Suppressor macrophage (primary cell): ENCODE measurements at regions not wholly inside any gene's neighbourhood (a gene's known extent, or its start where the extent isn't known, plus 50 kb on each side); places are given as distances from the start of the nearest gene placed in this dataset.

Experiments
- DNase-seq, 4 experiments: peaks; one replicate each; pipeline ENCODE4 v3.0.0-alpha.2; 2020 to 2022

- DNase-seq = no peak
Observed at GRCh38 chr1:72918940-72919339, 636.6 kb upstream of the NEGR1 start.

DNA sequence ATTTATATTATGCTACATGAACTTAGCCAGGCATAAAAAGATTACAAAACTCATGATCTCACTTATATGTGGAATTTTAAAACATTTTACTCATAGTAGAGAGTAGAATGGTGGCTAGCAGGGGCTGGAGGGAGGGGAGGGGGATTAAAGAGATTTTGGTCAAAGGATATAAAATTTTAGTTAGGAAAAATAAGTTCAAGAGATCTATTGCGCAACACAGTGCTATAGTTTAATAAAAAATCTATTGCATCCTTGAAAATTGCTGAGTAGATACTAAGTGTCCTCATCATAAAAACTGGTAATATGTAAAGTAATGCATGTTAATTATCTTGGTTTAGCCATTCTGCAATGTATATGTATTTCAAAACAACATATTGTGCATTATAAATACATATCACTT lies 635.6 kb upstream of the NEGR1 start:
- no peak for DNase-seq

DNA sequence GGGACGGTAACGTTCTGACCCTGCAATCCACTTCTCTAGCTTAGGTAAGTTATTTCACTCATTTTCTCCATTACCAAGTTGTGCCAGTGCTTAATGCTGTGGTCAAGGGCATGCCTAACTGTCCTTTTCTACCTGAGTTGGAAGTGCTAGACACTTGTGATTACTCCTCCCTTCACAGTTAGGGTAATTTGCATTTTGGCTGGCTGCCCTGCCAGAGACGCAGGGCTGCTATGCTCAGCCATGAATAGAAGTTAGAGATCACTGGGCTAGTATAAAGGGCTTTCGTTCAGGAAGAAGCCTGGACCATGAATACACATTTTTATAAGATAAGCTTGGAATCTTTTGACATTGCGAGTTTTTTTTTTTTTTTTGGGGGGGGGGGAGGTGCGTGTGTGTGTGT lies 633.2 kb upstream of the NEGR1 start:
- DNase-seq = no peak

DNA sequence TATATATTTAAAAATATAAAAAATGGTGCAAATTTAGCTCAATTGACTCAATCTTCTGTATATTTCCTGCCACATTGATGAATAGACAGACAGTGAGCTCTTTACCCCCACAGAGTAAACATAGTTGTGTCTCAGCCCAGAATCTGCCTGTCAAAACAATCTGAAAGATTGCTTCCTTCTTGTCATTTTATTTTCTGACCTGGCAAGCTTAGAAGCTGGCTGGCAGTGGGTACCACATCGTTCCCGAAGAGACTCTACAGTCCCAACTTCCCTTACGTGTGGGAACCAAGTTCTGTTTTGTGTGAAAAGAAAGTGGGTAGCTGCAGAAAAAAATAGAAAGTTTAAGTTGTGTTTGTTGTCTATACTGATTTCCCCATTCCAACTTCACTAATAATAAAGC lies 629.3 kb upstream of the NEGR1 start:
- no peak for DNase-seq

- DNase-seq = no peak
Observed at GRCh38 chr1:72896256-72896655, 613.9 kb upstream of the NEGR1 start.

DNA sequence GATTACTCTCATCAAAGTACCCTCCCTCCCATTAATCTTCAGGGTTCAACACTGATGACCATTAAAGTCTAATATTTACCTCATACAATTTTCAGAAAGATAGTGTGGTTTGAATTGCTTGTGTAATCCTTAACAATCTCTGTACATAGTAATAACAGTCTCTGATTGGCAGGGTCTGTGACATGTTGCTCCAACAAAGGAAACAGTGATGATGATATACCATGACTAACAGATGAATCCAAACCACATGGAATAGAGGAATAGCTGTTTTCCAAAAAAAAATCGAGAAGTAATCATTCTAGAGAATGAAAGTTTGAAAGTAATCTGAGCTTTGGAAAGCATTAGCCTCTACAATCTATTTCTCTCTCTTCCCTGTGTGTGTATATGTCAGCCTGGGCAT lies 610.1 kb upstream of the NEGR1 start:
- no peak for DNase-seq

GRCh38 chr1:72891976-72892375 lies 609.6 kb upstream of the NEGR1 start:
- no peak for DNase-seq

DNA sequence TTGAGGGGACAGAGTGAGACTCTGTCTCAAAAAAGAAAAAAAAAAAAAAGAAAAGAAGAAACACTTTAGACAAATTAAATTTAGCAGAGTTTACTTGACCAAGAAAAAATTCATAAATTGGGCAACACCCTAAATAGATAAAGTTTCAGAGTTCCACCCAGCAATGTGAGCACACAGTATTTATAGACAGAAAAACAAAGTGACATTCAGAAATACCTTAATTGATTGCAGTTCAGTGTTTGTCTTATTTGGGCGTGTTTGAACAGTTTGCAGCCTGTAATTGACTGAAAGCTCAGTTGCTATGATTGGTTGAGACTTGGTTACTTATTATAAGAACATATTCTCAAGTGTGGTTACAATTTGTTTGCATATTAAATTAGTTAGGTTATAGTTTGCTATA lies 603.5 kb upstream of the NEGR1 start:
- no peak for DNase-seq

- no peak for DNase-seq
Observed at GRCh38 chr1:72885017-72885416, 602.7 kb upstream of the NEGR1 start.

DNA sequence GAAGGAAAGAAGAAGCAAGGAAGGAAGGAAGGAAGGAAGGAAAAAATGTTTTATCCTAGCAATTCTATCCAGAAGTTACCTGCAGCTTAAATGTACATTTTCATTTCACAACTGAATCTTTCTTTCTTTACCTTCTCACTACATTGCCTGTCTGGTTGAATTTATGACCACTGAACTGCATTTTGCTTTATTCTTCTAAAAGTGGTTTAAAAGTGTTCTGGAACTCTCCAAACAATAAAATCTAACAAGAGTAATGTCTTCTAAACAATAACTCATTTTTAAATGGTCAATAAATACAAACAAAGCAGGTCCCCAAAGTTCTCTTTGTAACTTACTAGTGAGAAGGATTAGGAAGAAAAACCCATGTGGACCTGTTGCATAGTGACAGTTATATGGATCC lies 587.5 kb upstream of the NEGR1 start:
- no peak for DNase-seq

- DNase-seq = no peak
Observed at GRCh38 chr1:72869441-72869840, 587.1 kb upstream of the NEGR1 start.

DNA sequence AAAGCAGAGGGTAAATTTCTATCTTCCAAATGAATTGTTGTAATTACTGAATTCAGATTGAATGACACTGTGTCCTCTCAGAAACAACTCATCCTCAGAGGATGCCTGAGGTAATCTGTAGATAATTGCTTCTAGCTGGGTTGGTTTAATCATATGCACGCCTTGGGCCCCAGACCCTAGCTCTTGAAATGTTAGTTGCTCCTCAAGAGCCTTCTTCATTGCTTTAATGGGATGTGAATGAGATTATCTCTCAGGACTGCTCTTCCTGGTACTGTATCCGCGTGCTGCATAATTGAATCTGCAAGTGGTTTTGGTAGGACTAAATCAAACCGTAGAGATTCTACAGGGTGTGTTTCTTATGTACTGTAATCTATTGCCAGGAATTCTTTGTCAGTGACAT lies 569.3 kb upstream of the NEGR1 start:
- no peak for DNase-seq

DNA sequence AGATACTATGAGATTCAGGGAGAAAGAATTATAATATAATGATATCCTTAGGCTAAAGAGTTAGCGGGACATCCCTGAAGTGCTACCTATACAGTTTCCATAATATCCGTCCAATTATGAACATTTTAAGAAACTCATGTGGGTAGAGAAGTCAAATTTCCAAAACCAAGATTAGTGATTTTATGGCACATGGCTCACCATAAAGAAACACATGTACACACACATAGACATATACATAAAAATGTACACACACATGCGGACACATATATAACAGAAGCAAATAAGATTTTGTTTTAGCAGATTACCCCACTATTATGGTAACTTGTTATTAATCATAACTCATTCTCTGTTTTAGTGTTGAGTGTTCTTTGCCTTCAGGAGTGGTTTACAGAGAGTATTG lies 566.7 kb upstream of the NEGR1 start:
- no peak for DNase-seq

GRCh38 chr1:72847651-72848050 lies 565.3 kb upstream of the NEGR1 start:
- DNase-seq = no peak

DNA sequence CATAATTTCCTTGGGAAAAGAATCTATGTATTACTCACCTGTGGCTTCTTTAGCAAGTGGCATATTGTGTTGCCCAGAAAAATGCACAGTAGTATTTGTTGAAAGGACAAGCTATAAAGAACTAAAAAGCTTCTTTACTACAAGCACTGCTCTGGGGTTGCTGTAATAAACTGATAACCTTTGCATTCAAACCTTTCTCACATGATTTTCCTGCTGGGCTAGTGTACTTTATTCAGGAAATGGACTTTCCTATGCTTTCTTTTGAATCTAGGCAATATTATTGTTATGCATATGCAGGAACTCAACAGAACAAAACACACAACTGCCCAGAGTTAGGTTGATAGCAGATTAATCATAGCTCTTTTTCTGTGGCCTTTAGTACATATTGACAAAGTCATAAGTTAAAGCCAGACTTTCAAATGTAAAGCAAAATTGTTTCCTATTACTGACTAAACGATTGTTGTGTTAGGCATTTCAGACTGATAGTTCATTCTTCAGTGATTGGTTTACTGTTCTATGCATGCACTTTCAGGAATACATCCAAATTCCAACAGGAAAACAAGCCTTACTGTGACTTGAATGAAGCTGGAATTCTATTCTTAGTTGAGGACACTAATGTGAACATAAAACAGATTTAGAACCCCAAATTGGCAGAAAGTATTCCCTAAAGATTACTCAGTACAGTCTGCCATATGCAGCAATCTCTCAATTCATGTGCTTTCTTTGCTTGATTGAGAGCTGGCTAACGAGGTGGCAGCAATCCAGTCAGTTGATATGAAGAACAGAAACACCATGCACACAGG lies 564.3 kb upstream of the NEGR1 start:
- DNase-seq = no peak

DNA sequence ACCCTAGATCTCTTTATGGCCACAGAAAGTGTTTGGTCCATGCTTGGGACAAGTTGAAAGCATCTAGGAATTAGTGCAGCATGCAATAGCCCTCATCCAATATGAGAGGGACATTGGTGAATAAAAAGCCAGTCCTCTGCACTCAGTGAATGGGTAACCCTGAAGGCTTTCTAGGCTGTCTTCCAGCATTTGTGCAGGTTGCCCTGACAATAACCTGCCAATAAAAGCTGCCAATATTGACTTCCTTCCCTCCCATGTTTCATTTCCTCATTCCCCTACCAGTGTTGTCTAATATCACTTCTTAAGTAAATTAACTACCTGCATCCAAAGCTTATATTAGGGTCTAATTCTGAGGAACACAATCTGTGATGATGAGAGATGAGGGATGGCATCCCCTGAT lies 563.6 kb upstream of the NEGR1 start:
- peak in 2 of 4 experiments; percentile 1 to 2 for DNase-seq

- DNase-seq = peak in 1 of 4 experiments; percentile 2
Observed at GRCh38 chr1:72845381-72845780, 563.0 kb upstream of the NEGR1 start.

- DNase-seq = no peak
Observed at GRCh38 chr1:72837781-72838180, 555.4 kb upstream of the NEGR1 start.

DNA sequence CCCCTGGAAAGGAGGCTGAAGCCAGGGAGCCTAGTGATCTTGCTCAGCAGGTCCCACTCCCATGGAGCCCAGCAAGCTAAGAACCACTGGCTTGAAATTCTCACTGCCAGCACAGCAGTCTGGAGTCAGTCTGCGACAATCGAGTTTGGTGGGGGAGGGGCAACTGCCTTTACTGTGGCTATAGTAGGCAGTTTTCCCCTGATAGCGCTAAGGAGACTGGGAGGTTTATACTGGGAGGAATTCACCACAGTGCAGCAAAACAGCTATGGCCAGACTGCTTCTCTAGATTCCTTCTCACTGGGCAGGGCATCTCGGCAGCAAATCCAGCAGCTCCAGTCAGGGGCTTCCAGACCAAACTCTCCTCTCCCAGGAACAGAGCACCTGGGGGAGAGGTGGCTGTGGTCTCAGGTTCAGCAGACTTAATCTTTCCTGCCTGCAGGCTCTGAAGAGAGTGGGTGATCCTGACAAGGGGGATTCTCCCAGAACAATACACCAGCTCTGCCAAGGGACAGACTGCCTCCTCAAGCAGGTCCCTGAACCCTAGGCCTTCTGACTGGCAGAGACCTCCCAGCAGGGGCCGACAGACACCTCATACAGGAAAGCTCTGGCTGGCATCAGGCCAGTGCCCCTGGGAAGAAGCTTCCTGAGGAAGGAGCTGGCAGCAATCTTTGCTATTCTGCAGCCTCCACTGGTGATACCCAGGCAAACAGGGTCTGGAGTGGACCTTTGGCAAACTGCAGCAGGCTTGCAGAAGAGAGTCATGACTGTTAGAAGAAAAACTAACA lies 548.5 kb upstream of the NEGR1 start:
- DNase-seq = no peak

DNA sequence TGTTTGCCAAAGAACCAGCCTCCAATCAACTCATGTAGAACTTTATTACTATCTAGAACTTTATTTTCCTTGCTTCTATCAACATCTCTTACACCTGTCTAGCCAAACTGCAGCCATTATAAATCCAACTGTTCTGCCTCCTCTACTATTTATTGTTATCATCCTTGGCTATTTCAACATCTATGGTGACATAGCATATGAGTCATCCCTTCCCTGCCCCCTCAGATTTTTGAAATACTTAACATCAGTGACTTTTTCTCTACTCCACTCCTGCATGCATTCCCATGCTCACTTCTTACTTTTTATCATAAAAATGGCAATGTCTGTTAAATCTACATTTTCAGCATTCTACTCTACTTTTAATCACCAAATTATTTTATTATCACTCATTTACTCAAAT lies 544.9 kb upstream of the NEGR1 start:
- peak; percentile 2 to 35 (median 12) for DNase-seq

GRCh38 chr1:72804541-72804940 lies 522.2 kb upstream of the NEGR1 start:
- DNase-seq = no peak

GRCh38 chr1:72781038-72781437 lies 498.7 kb upstream of the NEGR1 start:
- DNase-seq = no peak

GRCh38 chr1:72780212-72780611 lies 497.9 kb upstream of the NEGR1 start:
- no peak for DNase-seq

DNA sequence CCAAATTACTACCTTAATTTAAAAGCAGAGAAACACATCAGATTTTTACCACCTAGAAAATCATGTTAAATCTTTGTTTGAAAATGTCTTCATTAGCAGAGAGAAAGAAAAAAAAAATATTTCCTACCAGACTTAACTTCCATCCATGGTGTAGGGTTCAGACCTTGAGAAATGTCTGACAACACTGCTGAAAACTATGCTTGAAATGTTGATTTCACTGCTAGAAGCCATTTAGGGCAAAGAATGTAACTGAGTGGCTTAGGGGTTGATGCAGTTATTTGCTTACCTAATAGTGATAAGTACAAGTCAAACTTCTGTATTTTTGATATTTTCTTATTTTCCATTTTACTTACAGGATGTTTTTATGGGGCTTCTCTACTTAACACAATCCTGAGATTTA lies 495.6 kb upstream of the NEGR1 start:
- no peak for DNase-seq
